ENCODE measurements at regions not wholly inside any gene's neighbourhood (a gene's known extent, or its start where the extent isn't known, plus 50 kb on each side); places are given as distances from the start of the nearest gene placed in this dataset.

GRCh38 chrX:116238093-116238492, 67.5 kb downstream of the AGTR2 start:
- TF ChIP-seq, protein P1, sequence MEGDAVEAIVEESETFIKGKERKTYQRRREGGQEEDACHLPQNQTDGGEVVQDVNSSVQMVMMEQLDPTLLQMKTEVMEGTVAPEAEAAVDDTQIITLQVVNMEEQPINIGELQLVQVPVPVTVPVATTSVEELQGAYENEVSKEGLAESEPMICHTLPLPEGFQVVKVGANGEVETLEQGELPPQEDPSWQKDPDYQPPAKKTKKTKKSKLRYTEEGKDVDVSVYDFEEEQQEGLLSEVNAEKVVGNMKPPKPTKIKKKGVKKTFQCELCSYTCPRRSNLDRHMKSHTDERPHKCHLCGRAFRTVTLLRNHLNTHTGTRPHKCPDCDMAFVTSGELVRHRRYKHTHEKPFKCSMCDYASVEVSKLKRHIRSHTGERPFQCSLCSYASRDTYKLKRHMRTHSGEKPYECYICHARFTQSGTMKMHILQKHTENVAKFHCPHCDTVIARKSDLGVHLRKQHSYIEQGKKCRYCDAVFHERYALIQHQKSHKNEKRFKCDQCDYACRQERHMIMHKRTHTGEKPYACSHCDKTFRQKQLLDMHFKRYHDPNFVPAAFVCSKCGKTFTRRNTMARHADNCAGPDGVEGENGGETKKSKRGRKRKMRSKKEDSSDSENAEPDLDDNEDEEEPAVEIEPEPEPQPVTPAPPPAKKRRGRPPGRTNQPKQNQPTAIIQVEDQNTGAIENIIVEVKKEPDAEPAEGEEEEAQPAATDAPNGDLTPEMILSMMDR (IDR thresholded peaks at IDR 0.05; ENCODE audit: extremely low read depth in 1 of 2, insufficient read depth in 1 of 2, low read depth in 1 of 2, low read length in 2 of 2), result no peak
- TF ChIP-seq POLR2AphosphoS5 (IDR thresholded peaks at IDR 0.05; ENCODE audit: insufficient read depth, low read depth, low read length), result no peak
- no peak for TF ChIP-seq JUN (IDR thresholded peaks at IDR 0.05; ENCODE audit: borderline replicate concordance, insufficient read depth, insufficient read length, low read depth)

Measured in endothelial cell of umbilical vein (primary cell).